NCI-H226 (cell line): ENCODE measurements at regions not wholly inside any gene's neighbourhood (a gene's known extent, or its start where the extent isn't known, plus 50 kb on each side); places are given as distances from the start of the nearest gene placed in this dataset.

Source experiments
- DNase-seq: peaks from one replicate; pipeline ENCODE4 v3.0.0-alpha.2; 2015

DNA sequence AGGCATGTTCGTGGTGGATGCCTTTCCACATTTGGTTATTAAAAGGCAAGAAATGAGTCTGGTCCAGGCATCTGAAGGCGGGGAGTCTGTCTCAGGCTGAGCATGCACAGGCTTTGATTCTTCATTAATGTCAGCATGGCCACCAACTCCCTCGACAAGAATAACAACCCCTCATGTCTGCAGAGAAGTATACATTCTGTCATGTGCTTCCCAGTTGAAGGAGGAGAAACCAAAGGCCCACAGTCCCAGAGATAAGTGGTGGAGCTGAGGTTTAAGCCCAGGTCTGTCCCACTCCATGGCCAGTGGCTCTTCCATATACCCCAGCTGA lies 61.6 kb upstream of the LAPTM5 start:
- no peak for DNase-seq

DNA sequence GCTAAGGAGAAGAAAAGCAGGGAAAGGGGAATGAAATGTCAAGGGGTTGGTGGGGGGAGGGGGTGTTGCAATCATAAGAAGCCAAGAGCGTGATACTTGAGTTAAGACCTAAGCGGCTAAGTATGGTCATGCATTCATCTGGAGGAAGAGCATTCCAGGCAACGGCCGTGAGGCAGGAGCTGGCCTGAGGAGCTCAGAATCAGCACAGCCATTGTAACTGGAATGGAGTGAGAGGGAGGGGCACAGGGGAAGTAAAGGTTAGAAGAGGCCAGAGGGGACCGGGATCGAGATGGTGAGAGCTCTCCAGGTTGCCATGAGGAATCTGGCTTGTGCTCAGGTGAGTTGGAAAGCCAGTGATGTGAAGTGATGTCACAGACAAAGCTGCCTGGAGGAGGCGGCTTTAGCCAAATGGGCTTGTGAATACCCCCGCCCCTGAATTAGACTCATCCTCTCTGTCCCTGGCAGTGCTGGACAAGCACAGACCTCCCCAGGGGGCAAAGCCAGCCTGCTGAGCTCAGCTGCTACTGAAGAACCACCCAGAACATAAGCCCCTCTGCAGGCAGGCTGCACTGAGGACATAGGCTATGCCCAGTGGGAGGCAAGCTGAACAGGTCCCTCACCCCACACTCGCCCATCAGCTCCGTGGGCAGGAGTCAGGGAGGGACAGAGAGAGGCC lies 61.1 kb upstream of the LAPTM5 start:
- no peak for DNase-seq

DNA sequence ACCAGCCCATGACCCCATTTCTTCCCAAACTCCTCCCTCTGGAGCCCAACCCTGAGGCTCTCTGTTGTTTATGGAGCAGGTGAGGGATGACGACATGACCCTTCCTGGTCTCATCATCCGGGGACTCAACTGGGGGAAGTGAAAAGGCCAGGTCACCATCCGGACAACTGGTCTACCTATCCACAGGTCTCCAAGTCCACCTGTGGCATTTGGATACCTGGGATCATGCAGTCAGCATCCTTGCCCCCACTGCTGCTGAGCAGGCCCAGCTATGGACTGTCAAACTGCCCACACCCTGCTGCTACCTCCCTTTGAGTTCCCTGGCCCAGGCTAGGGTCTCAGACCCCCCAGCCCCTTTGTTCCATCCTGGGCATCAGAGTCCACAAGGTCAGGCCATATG lies 60.0 kb upstream of the LAPTM5 start:
- DNase-seq, result no peak

DNA sequence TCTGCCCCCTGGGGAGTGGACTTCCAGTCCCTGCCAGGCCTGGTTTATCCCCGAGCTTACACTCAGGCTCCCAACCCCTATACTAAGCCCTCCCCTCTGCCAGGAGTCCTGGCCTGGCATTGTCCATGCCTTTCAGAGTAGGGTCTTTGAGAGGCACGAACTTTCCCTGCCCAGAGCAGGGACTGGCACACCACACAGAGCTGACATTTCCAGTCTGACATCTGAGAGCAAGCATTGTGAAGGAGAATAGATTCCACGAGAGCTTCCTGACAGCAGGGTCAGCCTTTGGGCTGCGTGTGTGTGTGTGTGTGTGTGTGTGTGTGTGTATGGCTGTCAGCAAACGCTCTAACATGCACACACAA lies 59.5 kb upstream of the LAPTM5 start:
- DNase-seq, result no peak

DNA sequence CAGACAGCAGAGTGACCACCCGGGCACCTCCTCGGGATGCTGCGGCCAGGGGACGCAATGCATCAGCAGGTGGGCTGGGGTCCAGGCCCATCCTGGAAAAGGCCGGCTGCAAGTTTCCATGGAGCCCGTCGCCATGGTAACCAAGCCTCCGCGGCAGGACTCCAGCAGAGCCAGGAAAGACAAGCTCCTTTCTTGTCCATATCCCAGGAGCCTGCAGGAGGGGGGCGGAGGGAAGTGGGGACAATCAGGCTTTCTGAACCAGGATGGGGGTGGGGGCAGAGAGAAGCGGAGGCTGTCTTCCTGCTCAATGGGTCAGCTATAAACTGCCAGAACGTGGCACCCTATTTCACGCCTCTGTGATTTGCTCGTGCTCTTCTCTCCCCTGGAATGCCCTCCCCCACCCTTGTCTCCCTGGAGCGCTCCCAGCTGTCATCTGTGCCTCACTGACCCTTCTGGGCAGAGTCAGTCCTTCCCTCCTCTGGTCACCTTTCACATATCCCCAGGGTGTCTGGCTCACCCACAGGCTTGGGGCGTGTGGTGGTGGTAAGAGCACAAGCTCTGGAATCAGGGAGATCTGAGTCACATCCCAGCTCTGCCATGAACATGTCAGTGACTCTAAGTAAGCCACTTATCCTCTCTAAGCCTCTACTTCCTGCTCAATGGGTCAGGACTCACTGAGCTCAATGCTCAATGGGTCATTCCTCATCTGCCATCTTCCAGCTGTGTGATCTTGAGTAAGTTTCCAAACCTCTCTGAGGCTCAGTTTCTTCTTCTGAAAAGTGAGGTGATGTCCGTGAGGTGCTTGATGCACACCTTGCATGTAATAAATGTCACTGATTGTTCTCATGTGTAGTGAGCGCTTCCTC lies 58.9 kb upstream of the LAPTM5 start:
- peak; percentile 19 for DNase-seq

DNA sequence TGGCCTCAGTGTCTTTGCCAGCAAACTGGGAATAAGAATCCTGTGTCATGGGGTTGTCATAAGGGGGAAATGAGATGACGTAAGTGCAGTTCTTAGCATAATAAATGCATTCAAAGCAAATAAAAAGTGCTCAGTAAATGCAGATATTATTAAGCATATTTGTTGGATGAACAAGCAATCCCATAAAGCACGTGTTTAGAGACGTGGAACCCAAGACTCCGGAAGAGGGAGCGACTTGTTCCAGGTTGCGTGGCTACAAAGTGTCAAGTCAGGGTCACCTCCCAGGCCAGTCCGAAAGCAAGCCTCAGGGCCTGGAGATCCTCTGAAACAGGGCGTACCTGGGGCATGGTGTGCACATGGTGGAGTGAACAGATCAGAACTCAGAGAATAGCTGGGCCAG lies 58.0 kb upstream of the LAPTM5 start:
- DNase-seq, result no peak

DNA sequence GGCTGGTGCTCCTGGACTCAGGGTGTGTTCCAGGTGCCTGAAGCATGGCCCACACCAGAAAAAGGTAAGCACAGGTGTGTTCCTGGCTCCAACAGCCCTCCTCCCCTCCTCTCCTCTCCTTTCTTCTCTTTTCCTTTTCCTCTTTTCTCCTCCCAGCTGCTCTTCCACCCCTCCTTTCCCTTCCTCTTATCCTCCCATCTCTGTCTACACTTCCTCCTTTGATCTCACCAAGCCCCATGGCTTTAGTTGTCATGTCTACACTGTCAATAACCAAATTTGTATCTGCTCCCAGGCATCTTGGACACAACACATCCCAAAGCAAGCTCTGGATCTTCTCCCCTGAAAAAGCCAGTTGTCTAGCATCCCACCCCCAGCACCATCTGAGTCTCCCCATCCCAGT lies 56.7 kb upstream of the LAPTM5 start:
- no peak for DNase-seq

DNA sequence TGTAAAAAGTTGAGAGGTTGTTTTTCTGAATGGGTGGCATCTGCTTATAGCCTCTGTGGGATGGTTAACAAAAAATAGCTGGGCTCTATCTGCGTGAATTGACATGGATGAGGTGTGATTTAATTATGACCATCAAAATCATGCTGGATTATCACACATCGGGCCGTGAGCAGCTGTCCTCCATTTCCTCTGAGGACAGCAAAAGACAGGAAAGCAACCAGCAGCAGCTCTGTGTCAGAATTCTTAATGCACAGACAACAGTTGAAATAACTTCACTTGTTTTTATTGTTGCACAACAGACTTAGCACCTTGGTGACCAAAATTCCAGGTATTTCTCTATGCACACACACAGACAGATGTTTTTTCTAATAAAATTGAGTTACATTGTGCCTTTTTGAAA lies 54.5 kb upstream of the LAPTM5 start:
- no peak for DNase-seq

DNA sequence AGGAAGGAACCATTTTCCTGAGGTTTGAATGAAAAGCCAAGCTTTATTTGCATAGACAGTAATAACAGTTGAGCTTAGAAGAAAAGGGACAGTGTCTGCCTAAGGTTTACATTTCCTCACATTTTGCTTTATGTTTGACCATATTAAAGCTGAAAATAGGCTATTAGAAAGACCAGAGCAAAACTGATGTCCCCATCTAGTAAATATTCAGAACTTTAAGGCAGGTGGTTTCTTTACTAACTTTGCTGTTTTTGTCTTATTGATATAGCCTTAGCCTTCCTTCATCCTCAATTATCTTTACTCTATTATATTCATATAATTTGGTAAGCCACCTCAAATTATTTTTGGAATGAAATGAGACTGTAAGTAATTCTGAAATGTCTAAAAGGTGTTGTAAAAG lies 53.6 kb upstream of the LAPTM5 start:
- DNase-seq, result no peak

DNA sequence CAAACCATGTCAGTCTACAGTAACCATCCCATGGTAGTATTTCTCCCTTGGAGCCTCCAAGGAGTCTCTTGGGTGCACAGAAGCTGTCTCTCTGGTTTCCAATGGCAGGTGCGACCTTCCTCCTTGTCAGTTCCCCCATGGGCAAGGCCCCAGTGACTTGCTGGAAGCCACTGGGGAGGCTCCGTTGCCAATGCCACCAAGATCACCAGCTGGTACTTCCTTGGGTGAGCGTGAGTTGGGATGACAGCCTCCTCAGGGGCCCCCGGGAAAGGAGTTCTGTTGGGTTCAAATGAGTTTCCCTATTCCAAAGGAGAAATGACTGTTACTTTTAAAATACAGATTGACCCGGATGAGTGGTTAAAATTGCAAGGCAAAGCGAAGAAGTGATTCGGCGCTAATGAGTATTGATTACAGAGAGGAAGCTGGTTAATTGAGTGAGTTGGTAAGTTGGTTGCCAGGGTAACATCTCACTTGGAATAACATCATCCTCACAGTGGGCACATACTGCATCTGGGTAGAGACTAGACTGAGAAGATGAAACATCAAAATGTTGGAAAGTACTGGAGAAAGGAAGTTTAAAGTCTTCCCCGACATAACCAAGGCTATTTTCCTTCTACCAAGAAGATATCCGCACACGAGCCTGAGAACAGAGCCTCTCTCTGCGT lies 53.0 kb upstream of the LAPTM5 start:
- DNase-seq, result no peak

DNA sequence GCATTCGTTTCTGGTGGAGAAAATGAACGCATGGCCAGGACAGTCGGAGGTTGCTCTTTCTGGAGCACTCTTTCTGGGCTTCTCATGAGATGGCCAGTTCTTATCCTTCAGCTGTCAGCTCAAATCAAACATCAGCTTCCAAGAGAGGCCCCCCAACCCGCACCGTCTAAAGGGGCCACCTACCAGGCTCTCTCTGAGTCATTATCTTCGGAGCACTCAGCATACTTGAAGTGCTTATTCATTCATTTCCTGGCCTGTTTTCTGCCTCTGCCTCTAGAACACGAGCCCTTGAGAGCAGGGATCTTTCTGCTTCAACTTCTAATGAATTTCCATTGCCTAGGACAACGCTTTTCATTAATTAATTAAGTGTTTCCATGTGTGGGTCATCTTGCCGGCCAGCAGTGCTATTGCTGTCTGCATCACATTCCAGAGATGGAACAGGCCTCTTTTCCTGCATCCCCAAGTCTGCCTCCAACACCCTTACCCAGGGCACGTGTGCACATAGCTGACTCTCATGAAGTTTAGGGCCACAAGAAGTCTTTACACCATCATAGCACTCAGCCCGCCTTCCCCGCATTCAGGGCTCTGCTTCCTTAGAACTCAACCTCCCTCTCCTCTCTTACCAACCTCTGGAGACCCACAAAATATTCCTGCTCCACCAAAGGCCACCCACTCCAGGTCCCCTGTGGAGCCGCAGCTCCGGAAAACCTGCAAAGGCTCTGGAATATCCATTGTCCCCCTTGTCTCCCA lies 52.1 kb upstream of the LAPTM5 start:
- peak; percentile 84 for DNase-seq

DNA sequence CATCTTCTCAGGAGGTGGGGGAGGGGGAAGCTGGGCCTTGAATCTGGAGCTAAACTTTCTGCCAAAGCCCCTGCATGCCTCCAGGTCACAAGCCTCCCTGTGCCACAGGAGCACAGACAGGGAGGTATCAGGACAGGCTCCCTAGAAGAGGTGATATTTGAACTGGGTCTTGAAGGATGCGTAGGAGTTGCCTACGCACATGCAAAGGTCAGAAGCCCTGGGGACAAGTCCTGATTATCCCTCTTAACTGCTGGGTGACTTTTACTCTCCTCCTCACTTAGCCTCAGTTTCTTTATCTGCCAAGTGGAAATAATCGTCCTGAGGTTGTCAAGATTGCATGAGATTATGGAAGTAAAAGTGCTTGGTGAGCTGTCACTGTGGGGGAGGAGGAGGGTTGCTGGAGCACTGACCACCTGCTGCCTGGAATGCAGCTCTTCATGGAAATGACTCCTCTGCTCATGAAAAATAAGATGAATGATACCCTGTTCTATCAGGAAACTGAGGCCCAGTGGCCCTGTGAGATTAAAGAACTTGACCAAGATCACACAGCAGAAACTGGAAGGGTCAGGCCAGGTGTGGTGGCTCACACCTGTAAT lies 50.6 kb upstream of the LAPTM5 start:
- DNase-seq, result no peak

DNA sequence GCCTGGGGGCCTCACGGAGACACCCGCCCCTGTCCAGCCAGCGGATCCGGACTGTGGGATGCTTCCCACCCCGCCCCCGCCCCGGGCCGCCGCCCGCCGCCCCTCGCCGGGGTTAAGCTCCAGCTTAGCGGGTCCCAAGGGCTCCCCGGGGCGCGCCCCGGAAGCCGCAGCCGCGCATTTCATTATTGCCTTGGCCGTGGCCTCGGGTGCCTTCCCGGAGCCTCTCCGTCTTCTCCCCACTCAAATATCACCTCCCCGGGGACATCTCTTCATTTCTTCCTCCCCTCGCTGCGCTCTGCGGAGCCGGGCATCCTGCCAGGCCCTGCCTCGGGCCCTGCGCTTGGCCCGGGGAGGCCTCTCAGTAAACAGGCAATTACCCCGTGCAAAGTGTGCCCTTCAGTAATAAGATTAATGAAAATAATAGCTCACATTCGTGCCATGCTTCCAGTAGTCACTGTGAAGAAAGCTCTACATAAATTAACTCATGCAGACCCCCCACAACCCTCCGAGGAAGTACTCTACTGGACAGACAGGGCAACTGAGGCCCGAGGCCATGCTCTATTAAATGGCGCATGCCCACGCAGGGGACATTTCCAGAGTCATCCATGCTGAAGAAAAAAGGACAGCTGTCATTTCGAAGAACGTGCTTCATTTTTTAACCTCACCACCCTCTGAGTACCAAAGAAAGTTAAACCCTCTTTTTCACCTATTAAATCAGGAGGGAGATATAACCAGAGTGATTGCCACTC lies 49.9 kb upstream of the LAPTM5 start:
- DNase-seq, result no peak
